Choroid plexus epithelial cell (primary cell): ENCODE measurements at regions not wholly inside any gene's neighbourhood (a gene's known extent, or its start where the extent isn't known, plus 50 kb on each side); places are given as distances from the start of the nearest gene placed in this dataset.

ENCODE experiments used
- DNase-seq: peaks from one replicate; pipeline ENCODE4 v3.0.0-alpha.2; 2010; ENCODE audit warnings: low read depth
- H3K4me3 ChIP-seq: 2 replicates; pipeline ENCODE4 v1.5.1; 2011; ENCODE audit warnings: low read depth, mild to moderate bottlenecking, control low read depth, low read length, moderate library complexity
- CTCF ChIP-seq: conservative IDR thresholded peaks from 2 replicates; pipeline ENCODE4 v1.5.1; 2011; ENCODE audit warnings: low read depth, mild to moderate bottlenecking, control low read depth, inconsistent platforms, low read length, moderate library complexity

- no peak overlapping the region for H3K4me3 ChIP-seq
- TF ChIP-seq CTCF, result no peak
- DNase-seq, result no peak
These were observed 374.4 kb upstream of the MKI67 start for GRCh38 chr10:128500642-128501041.

- no peak overlapping the region for H3K4me3 ChIP-seq
- DNase-seq, result no peak
- no peak for TF ChIP-seq CTCF
These were observed 379.1 kb upstream of the MKI67 start for GRCh38 chr10:128505346-128505745.

GRCh38 chr10:128506423-128506822 is 380.2 kb upstream of the MKI67 start:
- H3K4me3 ChIP-seq, result no peak overlapping the region
- no peak for DNase-seq
- TF ChIP-seq CTCF, result no peak

- no peak for DNase-seq
- H3K4me3 ChIP-seq, result no peak overlapping the region
- no peak for TF ChIP-seq CTCF
These were observed 380.8 kb upstream of the MKI67 start for GRCh38 chr10:128507066-128507465.

- DNase-seq, result no peak
- H3K4me3 ChIP-seq, result no peak overlapping the region
- TF ChIP-seq CTCF, result no peak
These were observed 385.1 kb upstream of the MKI67 start for GRCh38 chr10:128511284-128511683.

GRCh38 chr10:128512767-128513166 is 386.5 kb upstream of the MKI67 start:
- H3K4me3 ChIP-seq, result no peak overlapping the region
- no peak for TF ChIP-seq CTCF
- no peak for DNase-seq

GRCh38 chr10:128514536-128514935 is 388.3 kb upstream of the MKI67 start:
- no peak for DNase-seq
- TF ChIP-seq CTCF, result no peak
- H3K4me3 ChIP-seq, result no peak overlapping the region
